ENCODE measurements at regions not wholly inside any gene's neighbourhood (a gene's known extent, or its start where the extent isn't known, plus 50 kb on each side); places are given as distances from the start of the nearest gene placed in this dataset.

- TF ChIP-seq CTCF (conservative IDR thresholded peaks at IDR 0.05; ENCODE audit: low read length), result no peak
- no peak for TF ChIP-seq EZH2phosphoT487 (IDR thresholded peaks at IDR 0.05; ENCODE audit: borderline replicate concordance, low read depth, low read length)
These were observed 167.0 kb downstream of the CAAP1 start for GRCh38 chr9:26725573-26725972.

Data from OCI-LY7 (cell line).